GM19035 (cell line): ENCODE measurements at regions not wholly inside any gene's neighbourhood (a gene's known extent, or its start where the extent isn't known, plus 50 kb on each side); places are given as distances from the start of the nearest gene placed in this dataset.

ENCODE experiments used
- ATAC-seq: cut with Tn5 transposase; IDR thresholded peaks from one replicate; pipeline ENCODE4 v1.9.1; 2021; ENCODE audit not compliant: unreplicated experiment

- no peak for ATAC-seq
Measured at GRCh38 chr15:69962561-69962960, 135.2 kb downstream of the TLE3 start.

GRCh38 chr15:69963385-69963784 lies 134.3 kb downstream of the TLE3 start:
- no peak for ATAC-seq

DNA sequence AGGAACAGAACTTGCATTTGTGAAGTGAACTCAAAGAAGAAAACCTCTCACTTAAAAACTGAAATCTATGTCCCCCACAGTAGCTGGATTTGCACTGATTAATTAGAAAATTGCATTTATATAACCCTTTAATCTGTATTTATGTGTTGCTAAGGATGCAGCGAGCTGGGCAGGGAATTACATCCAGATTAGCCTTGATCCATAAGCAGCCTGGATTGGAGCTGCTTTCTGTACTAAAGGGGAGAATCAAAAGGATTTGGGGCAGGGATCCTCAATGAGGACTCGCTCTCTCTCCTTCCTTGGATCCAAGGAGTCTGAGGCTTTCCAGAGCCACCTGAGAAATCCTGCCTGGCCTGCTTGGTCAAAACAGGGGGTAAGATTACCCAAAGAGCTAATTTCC lies 125.9 kb downstream of the TLE3 start:
- ATAC-seq: no peak

GRCh38 chr15:69972436-69972835 lies 125.3 kb downstream of the TLE3 start:
- ATAC-seq: no peak

GRCh38 chr15:69973102-69973714 lies 124.5 kb downstream of the TLE3 start:
- no peak for ATAC-seq

GRCh38 chr15:69973880-69974279 lies 123.8 kb downstream of the TLE3 start:
- ATAC-seq: no peak

DNA sequence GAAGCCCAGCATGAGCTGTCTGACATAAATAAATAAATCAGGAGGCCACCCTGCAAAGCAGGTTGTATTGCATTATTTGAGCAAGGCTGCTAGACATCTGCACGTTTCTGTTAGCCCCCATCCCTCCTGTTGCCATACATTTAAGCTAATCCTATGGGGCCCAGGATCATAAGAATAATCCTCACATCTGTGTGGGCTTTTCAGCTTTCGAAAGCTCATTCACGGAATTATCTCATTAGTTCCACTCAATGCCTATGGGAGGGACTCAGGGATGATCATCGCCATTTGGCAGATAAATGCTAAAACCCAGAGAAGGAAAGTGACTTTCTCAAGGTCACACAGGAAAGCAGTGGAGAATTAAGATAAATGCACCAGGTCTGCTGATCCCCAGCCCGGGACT lies 123.4 kb downstream of the TLE3 start:
- ATAC-seq: no peak

DNA sequence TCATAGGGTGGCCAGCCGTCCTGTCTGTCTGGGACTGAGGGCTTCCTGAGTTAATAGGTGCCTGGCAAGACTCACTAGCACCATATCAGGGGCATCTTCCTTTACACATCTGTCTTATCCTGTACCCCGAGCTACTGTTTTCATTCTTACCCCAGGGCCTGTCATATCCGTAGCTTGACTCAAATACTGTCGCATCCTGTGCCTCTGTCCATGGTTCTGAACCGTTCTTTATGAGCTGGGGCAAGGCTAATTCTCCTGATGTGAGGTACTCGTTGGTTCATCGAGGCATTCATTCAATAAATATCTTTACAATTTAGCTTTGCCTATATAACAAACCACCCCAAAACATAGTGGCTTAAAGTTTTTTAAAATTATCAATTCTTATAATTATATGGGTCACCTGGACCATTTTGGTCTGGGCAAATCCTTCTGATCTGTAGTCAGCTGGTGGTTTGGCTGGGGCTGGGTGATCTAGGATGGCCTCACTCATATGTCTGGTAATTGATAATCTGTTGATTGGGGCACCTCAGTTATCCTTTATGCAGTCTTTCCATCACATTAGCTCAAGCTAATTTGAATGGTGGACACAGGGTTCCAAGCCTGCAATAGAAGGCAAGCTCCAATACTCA lies 121.2 kb downstream of the TLE3 start:
- no peak for ATAC-seq

- no peak for ATAC-seq
Measured at GRCh38 chr15:69978603-69979002, 119.1 kb downstream of the TLE3 start.

GRCh38 chr15:69979262-69979661 lies 118.5 kb downstream of the TLE3 start:
- ATAC-seq: peak; percentile 52

- ATAC-seq: peak; percentile 92
Measured at GRCh38 chr15:69979783-69980182, 117.9 kb downstream of the TLE3 start.

- peak; percentile 17 for ATAC-seq
Measured at GRCh38 chr15:69980341-69981059, 117.2 kb downstream of the TLE3 start.

GRCh38 chr15:69982037-69982436 lies 115.7 kb downstream of the TLE3 start:
- ATAC-seq: no peak

- no peak for ATAC-seq
Measured at GRCh38 chr15:69983696-69984265, 113.9 kb downstream of the TLE3 start.

- ATAC-seq: no peak
Measured at GRCh38 chr15:69987492-69988489, 109.9 kb downstream of the TLE3 start.

DNA sequence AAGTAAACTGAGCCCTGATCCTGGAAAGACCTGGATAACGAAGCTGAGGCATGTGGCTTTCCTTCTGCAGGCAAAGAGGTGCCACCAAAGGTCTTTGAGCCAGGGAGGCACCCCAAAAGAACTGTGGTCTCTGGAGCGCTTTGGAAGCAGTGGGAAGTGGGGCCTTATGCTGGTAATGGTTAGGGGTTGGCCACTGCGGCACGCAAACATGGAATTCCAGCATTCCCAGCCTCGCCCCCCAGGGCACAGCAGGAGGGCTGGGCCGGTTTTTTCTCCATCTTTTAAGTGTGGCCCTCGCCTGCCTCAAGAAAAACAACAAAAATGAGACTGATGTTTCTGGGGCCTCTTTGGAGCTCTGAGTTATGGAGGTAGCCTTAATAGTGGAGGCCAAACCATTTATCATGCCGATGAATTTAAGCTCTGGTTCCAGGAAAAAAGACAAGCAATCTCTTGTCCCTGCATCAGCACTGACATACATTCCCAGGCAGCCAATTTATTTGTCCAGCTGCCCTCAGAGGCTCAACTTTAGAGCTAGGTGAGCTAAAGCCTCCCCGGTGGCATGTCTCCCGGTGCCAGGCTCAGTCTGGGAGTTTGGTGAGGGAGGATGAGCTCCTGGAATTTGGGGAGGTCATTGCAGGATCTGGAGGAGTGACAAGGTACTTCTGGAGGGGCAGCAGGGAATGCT lies 109.0 kb downstream of the TLE3 start:
- ATAC-seq: no peak

DNA sequence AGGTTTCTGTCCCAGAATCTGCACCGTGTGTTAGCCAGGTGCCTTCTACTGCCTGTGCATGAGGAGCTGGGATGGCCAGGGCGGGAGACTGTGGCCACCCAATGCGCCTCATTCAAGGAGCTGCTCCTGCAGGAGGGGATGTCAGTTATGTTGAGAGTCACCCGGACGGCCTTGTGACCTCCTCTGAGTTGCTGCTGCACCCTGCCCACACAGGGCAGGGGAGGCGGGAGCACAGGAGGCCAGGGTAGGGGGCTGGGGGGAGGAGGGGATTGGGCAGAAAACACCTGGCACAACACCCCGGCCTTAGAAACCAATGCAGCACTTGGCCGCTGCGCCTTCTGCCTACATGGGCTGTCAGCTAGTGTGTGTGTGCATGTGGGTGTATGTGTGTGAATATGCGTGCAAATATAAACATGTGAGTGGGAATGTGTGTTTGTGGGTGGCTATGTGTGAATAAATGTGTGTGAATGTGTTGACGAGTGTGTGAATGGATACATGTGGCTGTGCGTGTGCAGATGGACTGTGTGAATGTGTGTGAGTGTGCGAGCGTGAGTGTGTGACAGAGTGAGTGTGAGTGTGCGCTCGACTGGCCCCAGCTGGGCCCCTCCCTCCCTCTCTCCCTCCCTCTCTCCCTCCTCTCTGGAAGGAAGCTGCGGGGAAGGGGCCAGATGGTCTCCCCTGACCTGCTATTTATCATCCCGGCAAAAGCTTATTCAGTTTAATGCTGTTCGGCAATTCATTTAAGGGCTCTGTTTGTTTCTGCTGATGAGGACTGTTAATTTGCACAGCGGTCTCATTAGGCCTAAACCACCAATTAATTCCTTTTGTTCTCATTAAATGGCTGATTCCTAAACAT lies 106.9 kb downstream of the TLE3 start:
- no peak for ATAC-seq

DNA sequence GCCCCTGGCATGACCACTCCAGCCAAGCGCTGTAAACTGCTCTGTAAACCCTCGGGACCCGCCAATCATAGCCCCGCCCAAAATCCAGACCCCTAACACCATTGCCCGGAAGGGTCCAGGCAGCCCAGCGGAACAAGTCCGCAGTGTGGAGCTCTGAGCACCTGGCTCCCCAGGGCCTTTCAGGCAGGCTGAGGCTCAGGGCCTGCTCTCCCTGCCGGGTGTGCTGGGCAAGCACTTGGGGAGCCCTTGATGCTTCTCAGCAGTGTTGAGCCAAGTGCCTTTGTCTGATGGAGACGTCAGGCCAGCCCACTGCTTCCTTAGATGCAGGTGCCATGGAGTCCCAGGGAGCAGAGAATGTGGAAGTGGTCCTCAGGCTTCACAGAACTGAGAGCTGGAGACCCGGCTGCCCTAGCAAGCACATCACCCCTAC lies 106.2 kb downstream of the TLE3 start:
- ATAC-seq: no peak

- ATAC-seq: no peak
Measured at GRCh38 chr15:69992348-69992747, 105.4 kb downstream of the TLE3 start.
